ENCODE measurements at regions not wholly inside any gene's neighbourhood (a gene's known extent, or its start where the extent isn't known, plus 50 kb on each side); places are given as distances from the start of the nearest gene placed in this dataset.

GRCh38 chr10:118522791-118523498 is 72.5 kb downstream of the PRLHR start:
- H3K9me3 Mint-ChIP-seq = peaks cover 4% of the 10 kb centered on the region
- H3K36me3 Mint-ChIP-seq (ENCODE audit: low read depth) = no peaks in the 10 kb centered on the region
- no peaks in the 10 kb centered on the region for H3K4me1 Mint-ChIP-seq
- H3K27me3 Mint-ChIP-seq = peaks cover 9% of the 10 kb centered on the region
- ATAC-seq (ENCODE audit: low read depth) (no peak), DNase-seq (no peak)
- POLR2A ChIA-PET = no interaction called here
- no peak for TF ChIP-seq CTCF (IDR thresholded peaks at IDR 0.05)
- intact Hi-C loops (cut with micrococcal nuclease) = no loop called here
- CTCF ChIA-PET = no interaction called here
- no peak overlapping the region for H3K27ac Mint-ChIP-seq
- no peak overlapping the region for H3K4me3 Mint-ChIP-seq

- TF ChIP-seq CTCF (IDR thresholded peaks at IDR 0.05) = no peak
- intact Hi-C loops (cut with micrococcal nuclease) = no loop called here
- Mint-ChIP-seq H3K27me3 (peaks cover 3% of the 10 kb centered on the region), H3K27ac (no peak overlapping the region), H3K4me3 (no peak overlapping the region), H3K36me3 (ENCODE audit: low read depth) (no peaks in the 10 kb centered on the region), H3K4me1 (no peaks in the 10 kb centered on the region), H3K9me3 (peaks cover 4% of the 10 kb centered on the region)
- ATAC-seq (ENCODE audit: low read depth) = no peak
- DNase-seq = no peak
- ChIA-PET POLR2A (no interaction called here), CTCF (no interaction called here)
Observed at GRCh38 chr10:118521415-118522117, 73.9 kb downstream of the PRLHR start.

GRCh38 chr10:118520116-118520742 is 75.2 kb downstream of the PRLHR start:
- H3K27ac Mint-ChIP-seq = no peak overlapping the region
- DNase-seq (no peak), ATAC-seq (ENCODE audit: low read depth) (no peak)
- CTCF ChIA-PET = no interaction called here
- no peak for TF ChIP-seq CTCF (IDR thresholded peaks at IDR 0.05)
- H3K4me3 Mint-ChIP-seq = no peak overlapping the region
- POLR2A ChIA-PET = no interaction called here
- no peaks in the 10 kb centered on the region for H3K4me1 Mint-ChIP-seq
- H3K9me3 Mint-ChIP-seq = peaks cover 4% of the 10 kb centered on the region
- intact Hi-C loops (cut with micrococcal nuclease) = no loop called here
- H3K27me3 Mint-ChIP-seq = peaks cover 3% of the 10 kb centered on the region
- H3K36me3 Mint-ChIP-seq (ENCODE audit: low read depth) = no peaks in the 10 kb centered on the region

GRCh38 chr10:118518095-118518494 is 77.4 kb downstream of the PRLHR start:
- ChIA-PET POLR2A (no interaction called here), CTCF (no interaction called here)
- H3K4me3 Mint-ChIP-seq = no peak overlapping the region
- intact Hi-C loops (cut with micrococcal nuclease) = no loop called here
- no peak overlapping the region for H3K27ac Mint-ChIP-seq
- no peak for ATAC-seq (ENCODE audit: low read depth)
- H3K4me1 Mint-ChIP-seq = no peaks in the 10 kb centered on the region
- no peak for TF ChIP-seq CTCF (IDR thresholded peaks at IDR 0.05)
- H3K9me3 Mint-ChIP-seq = peaks cover 4% of the 10 kb centered on the region
- H3K36me3 Mint-ChIP-seq (ENCODE audit: low read depth) = no peaks in the 10 kb centered on the region
- no peak for DNase-seq
- H3K27me3 Mint-ChIP-seq = peaks cover 5% of the 10 kb centered on the region

GRCh38 chr10:118516716-118517115 is 78.7 kb downstream of the PRLHR start:
- Mint-ChIP-seq H3K4me3 (no peak overlapping the region), H3K27me3 (peaks cover 3% of the 10 kb centered on the region), H3K36me3 (ENCODE audit: low read depth) (no peaks in the 10 kb centered on the region), H3K27ac (no peak overlapping the region), H3K9me3 (peaks cover 4% of the 10 kb centered on the region), H3K4me1 (no peaks in the 10 kb centered on the region)
- DNase-seq (no peak), ATAC-seq (ENCODE audit: low read depth) (no peak)
- ChIA-PET POLR2A (no interaction called here), CTCF (no interaction called here)
- intact Hi-C loops (cut with micrococcal nuclease) = no loop called here
- no peak for TF ChIP-seq CTCF (IDR thresholded peaks at IDR 0.05)
